HG03565 (cell line): ENCODE measurements at regions not wholly inside any gene's neighbourhood (a gene's known extent, or its start where the extent isn't known, plus 50 kb on each side); places are given as distances from the start of the nearest gene placed in this dataset.
"Not testable (repeated sequence)": the region's sequence is repeated elsewhere in the genome, so short reads cannot be mapped to it uniquely, and the experiment has no call there.

Source experiments
- ATAC-seq: cut with Tn5 transposase; IDR thresholded peaks from one replicate; pipeline ENCODE4 v1.9.1; 2021; ENCODE audit warnings: mild to moderate bottlenecking, moderate library complexity; ENCODE audit not compliant: unreplicated experiment

DNA sequence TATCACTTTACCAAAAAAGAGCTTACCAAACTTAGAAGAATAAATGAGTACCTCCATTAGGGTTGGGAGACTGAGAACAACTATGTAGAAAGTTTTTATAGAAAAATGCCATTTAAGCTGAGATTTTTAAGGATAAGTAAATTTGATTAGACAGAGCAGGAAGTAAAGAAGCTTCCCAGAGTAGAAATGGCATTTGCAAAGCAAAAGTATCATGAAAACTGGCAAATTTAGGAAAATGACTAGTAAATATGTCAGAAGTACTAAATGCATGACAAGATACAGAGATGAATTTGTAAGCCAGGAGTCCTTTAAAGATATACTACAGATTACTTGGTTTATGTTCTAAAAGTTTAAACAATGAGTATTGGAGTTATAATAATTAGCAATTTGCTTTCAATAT lies 2581.8 kb downstream of the PCDH9 start:
- ATAC-seq = no peak

DNA sequence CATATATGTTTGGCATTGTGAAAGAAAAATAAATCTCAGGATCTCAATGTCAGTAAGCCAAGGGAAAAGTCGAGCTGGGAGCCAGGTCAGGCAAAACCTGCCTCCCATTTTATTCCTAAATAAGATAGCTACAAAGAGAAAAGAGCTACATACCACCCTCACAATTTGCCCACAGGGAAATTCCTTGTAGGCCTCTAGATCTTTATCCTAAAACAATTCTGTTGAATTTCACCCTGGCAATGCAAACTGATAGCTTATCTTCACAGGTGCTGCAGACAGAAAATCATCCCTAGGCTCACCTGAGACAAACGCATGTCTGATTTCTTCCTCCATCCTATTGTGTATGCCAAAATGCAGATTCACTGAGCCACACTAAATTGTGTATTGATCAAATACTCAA lies 2587.1 kb downstream of the PCDH9 start:
- ATAC-seq = no peak

DNA sequence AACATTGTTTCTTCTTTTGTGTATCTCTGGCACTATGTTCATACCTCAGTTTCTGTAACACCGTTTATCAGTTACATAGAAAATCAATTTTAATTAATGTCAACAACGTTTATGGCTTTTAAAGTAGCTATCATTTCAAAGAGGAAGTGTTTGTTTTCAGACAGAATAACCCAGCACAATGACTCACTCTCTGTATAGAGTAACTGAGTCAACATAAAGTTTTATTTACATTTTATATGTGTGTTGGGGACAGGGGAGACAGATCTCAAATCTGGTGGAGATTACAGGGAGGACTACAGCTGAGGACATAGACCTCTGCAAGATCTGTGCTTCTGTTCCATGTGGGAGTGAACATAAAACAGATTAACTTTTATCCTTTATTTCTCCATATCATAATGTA lies 2590.1 kb downstream of the PCDH9 start:
- no peak for ATAC-seq

DNA sequence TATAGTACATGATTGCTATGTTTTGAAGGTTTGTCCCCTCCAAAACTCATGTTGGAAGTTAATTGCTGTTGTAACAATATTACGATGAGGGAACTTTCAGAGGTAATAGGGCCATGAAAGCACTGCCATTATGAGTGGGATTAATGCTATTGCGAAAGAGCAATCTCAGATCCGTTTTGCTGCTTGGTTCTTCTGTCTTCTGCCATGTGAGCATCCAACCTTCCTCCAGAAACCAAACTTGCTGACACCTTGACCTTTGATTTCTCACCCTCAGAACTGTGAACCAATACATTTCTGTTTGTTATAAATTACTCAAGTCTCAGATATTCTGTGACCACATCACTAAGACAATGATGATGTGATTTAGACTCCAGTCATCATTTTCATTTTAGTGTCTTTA lies 2590.9 kb downstream of the PCDH9 start:
- no peak for ATAC-seq

DNA sequence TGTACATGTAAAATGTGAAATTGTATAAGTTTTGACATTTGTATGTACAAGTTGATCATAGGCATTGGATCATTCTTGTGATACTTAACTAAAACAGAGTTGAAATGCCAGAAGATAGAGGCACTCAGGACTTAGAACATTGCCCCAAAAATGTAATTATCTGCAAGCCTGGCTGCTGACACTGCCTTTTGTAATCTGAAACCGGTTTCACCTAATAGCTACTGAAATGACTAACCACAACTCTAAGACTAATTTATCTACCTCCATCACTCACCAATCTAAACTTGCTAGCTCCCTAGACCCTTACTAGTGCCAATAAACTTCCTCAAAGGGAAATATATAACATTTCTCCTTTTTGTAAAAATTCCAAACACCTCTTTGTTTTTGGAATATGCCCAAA lies 2596.2 kb downstream of the PCDH9 start:
- no peak for ATAC-seq

DNA sequence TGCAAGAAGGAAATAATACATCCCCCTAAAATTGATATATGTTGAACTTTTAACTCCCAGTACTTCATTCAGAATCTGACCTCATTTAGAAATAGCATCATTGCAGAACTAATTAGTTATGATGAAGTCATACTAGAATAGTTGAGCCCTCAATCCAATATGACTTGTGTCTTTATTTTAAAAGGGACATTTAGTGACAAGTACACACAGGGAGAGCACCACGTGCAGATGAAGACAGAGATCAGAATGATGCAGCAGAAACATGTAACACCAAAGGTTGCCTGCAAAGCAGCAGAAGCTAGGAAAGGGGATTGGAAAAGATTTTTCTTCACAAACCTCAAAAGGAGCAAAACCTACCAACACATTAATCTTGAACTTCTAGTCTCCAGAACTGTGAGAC lies 2602.5 kb downstream of the PCDH9 start:
- ATAC-seq = no peak

DNA sequence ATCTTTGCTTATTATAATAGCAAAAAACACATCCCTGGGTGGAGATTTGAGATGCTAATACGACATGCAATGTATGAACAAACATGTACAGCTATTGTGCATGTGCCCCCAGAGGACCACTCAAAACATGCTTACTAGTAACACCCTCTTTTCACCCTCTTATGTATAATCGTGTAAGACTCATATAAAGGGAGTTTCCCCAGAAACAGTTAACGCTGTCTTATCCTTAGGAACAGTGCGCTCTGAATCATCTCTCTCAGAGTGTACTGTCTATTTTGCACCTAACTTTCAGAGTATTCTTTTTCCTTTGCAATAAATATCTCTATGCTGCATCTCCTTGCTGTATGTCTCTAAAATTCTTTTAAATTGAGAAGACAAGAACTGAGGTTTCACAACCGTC lies 2604.0 kb downstream of the PCDH9 start:
- no peak for ATAC-seq

DNA sequence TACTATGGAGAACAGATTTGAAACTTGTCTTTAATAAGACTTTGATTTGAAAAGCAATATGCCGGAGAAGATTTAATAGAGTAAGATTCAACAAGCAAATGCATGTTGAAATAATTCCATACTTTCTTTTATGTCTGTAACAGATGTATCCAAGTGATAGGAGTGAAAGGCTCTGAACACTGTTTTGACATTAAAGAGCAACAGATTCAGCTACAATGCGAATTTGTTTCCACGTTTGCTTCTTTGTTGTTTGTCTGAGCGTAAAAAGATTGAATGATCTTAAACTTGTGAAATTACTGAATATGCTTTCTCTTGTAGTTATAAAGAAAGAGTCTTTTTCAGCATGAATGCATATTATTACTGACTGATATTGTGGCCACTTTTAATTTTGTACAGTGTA lies 2612.9 kb downstream of the PCDH9 start:
- ATAC-seq = no peak

DNA sequence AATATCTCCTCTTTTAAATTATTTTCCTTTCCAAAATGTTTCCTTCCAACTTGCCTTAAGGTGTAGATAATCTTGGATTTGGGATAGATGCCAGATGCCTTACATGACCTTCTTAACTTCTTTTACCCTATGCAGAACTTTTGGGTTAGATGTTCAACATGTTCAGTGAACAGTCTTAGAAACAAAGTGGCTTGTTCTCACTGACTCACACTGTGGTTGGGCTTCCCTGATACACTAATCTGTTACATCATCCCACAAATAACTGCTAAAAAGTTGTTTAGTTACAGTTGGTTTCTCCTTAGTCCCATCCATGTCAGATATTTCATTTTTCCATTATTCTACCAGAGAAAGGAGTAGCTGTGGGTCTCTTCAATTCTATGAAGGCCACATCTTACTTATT lies 2638.2 kb downstream of the PCDH9 start:
- no peak for ATAC-seq

DNA sequence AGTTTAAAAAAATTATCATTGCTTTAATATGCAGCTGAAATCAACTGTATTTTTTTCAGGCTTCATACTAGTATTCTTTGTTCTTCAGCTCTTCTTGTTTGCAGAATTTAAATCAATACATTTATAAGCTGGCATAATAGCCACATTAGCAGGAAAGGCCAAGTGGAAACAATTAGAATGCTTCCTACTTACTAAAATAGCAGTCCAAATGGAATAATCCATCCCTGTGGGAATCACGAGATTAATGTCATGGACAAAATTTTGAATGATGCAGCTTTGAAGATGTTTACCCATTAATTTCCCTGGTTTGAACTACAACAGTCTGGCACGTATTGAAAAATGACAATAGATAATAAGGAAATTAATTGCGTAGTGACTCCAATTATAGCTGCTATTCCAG lies 2650.8 kb downstream of the PCDH9 start:
- ATAC-seq = no peak

DNA sequence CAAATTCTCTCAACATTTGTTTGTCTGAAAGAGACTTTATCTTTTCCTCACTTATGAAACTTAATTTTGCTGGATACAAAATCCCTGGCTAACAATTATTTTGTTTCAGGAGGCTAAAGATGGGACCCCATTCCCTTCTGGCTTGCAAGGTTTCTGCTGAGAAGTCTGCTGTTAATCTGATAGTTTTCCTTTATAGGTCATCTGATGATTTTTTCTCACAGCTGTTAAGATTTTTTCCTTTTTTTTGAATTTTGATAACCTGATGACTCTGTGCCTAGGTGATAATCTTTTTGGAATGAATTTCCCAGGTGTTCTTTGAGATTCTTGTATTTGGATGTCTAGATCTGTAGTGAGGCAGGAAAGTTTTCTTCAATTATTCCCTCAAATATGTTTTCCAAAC lies 2661.4 kb downstream of the PCDH9 start:
- no peak for ATAC-seq

DNA sequence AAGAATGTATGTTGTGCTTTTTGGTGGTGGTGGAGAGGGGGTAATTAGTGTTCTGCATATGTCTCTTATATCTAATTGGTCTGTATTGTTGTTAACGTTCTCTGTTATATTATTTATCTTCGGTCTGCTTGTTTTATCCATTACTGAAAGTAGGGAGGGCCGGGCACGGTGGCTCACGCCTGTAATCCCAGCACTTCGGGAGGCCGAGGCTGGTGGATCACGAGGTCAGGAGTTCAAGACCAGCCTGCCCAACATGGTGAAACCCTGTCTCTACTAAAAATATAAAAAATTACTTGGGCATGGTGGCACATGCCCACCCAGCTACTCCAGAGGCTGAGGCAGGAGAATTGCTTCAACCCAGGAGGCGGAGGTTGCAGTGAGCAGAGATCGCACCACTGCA lies 2672.1 kb downstream of the PCDH9 start:
- ATAC-seq = not testable (repeated sequence)

DNA sequence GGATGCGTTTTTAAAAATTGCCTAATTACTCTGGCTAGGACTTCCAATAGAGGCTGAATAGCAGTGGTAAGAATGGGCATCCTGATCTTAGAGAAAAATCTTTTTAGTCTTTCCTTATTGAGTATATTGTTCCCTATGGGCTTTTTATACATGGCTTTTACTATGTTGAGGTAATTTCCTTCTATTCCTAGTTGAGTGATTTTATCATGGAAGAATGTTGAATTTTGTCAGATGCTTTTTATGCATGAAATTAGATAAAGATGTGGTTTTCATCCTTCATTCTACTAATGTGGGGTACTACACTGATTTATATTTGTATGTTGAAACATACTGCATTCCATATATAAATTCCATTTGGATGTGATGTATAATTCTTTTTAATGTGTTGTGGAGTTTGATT lies 2673.8 kb downstream of the PCDH9 start:
- no peak for ATAC-seq

DNA sequence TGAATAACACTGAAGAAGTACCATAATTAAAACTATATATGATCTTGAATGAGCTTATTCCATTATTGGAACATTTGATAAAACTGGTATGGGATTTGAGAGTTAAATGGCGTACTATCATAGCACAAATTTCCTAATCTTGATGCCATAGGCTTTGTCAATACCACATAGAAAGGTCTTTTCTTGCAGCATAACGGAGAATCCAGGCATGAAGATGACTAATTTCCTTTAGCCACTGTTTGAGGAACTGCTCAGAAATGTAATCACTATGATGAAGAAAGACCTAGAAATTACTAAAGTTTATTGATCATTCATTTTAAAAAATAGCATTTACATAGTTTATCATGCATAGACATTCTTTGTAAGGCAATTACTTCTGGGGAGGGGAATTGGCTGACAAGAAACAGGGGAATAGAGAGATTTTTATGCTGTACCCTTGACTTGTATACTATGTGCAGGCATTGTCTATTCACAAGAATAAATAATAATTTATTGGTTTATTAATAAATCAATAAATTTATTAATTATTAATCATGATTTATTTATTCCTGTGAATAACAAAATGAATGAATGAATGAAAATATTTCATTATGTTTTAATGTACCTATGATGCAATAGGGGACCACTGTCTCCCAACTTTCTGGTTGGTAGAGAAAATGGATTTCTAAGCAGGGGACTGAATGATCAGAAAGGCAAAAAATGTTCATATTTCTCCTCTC lies 2676.6 kb downstream of the PCDH9 start:
- no peak for ATAC-seq

DNA sequence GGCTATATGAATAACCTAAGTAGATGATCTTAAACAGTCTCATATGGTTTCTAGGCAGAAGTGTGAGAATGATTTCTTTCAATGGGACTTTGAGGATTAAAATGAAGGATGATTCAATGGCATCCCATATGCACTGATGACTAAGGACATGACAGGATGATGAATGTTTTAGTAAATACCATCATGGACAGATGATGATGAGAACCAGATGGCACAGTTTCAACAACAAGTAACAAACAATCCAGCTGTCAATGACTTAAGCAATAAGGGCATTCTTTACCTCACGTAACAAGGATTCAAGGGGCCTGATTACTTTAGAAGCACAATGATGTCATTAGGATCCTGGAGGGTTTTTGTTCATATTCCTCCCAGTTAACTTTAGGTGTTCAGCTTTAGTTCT lies 2678.4 kb downstream of the PCDH9 start:
- no peak for ATAC-seq

DNA sequence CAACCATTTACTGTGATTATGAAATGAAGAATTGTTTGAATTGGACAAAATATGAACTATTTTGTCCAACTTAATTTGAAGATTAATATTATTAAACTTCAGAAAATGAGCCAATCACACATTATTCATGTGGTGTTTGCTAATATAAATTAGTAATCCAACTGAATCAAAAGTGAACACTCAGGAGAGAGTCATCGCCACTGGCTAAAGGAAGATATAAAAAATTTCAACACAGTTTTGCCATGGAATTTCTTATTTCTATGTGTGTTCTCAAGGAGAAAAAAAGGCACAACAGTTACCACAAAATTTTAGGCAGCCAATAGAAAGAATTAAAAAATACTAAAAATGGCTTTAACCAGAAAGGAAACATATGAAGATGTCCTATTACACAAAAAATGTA lies 2683.8 kb downstream of the PCDH9 start:
- no peak for ATAC-seq

DNA sequence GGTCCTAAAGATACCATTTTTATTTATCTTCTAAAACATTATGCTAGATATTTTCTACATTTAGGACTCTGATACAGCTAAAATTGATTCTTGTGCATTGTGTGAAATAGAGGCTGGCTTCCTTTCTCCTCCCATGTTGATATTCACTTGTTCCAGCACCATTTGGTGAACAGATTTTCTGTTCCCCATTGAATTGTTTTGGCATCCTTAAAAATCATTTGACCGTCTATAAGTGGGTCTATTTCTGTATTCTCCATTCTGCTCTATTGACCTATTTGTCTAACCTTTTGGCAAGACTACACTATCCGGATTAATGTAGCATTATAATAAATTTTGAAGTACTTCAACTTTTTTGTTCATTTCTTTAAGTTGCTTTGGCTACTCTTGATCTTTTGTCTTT lies 2689.2 kb downstream of the PCDH9 start:
- no peak for ATAC-seq

DNA sequence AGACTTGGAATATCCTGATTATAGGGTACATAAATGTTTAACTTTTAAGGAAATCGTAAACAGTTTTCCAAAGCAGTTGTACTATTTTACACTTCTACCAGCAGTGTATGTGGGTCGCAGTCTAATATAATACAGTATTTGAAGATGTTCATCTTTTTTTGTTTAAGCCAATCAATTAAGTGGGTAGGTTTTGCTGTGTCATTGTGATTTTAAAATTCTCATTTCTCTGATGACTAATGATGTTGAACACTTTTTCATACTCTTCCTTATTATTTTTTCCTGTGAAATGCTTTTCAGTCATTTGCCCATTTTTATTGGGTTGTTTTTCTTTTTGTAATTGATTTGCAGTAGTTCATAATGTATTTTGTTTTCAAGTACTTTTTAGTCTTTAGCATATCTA lies 2689.7 kb downstream of the PCDH9 start:
- no peak for ATAC-seq

DNA sequence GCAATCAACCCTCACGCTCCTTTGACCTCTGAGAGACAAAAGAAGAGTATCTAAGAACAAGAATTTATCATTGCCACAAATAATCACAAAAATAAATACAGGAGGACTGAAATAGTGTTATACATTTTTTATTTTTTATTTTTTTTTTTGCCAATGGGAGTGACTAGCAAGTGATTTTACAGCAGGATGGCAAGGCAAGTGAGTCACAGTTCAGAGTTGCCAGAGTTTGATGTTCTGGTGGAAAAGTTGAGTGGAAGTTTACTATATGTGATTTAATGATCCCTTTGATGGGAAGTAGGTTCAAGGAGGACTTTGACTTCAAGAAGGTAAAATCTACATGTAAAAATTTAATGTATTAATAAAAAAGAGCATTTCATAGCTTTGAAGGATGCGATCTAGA lies 2691.4 kb downstream of the PCDH9 start:
- ATAC-seq = no peak

DNA sequence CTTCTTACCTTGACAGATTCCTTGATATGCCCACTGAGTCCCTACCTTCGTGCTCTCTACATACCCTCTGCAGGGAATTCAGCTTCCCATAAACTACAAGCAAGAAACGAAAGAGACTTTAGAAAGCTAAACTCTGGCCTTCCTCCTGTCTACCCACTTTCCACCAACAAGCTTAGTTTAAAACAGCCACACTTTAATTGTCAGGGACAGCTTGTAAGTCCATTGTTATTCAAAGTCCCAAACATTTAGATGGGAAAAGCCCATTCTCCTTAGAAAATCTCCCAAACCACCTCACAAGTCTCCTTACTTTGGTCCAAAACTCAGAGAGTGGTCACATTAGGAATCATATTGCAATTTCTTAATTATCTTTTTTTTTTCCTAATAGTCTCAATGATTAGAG lies 2695.8 kb downstream of the PCDH9 start:
- no peak for ATAC-seq

DNA sequence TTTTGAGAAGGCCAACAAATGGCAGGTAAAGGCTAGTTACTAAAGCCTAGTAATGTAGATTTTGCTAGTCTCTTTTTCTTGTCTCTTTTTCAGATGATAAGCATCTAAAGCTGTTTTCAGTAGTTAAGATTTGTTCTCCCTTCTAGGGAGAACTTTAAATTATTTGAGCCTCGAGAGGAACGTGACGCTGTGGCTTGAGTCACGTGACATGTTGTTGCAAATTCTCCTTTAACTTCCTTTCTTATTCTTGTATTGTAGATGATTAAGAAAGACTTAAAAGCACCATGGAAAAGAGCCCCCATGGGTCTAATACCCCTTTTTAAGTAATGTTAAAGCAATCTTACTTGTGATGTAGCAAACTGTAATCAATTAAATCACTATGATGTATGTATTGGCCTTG lies 2698.7 kb downstream of the PCDH9 start:
- ATAC-seq = no peak

DNA sequence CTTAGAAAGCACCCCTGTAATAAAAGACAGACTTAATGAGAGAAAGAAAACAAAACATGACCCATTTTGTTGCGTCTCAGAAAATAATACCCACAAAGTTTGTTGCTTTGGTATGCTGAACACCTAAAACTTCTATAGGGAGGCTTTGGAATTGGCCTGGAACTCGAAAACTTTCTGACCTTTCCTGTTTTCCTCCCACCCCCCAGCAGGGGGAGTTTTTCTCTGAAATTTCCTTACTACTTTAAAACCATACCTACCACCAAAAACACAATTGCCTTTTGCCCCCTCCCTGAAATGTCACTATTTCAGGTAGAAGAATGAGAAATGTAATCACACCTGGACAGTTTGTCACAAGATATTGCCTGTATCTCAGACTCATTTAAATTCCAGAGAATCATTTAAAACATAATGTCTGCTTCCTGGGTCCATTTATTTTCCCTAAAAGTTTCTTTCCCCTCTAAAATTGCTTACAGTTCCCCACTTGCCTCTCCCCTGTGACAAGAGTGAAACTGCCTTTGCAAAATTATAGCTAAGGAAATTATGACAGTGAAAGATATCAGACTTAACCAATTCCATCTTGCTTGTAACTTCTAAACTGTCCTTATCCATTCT lies 2700.2 kb downstream of the PCDH9 start:
- no peak for ATAC-seq

DNA sequence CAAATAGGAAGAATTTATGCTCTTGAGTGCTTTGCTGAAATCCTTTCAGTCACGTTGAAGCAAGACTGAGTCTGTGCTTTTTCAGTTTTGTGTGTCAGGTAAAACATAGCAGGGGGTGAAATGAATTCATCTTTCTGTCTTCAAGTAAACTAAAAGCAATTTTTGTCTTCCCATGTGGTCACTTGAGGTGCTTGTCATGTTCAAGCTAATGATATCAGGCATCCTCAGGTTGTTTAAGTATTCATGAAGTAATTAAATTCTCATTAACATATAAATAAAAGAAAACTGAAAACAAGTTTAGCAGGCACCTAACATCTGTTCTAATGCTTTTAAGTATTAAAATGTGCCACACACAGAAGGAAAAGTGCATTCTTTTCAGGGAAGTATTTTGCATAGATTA lies 2701.3 kb downstream of the PCDH9 start:
- ATAC-seq = no peak
